Muscle layer of duodenum (tissue), 2 donors: ENCODE measurements at regions not wholly inside any gene's neighbourhood (a gene's known extent, or its start where the extent isn't known, plus 50 kb on each side); places are given as distances from the start of the nearest gene placed in this dataset.

ENCODE experiments used
- H3K27ac ChIP-seq: one replicate; pipeline ENCODE4 v1.7.0; 2013; ENCODE audit warnings: mild to moderate bottlenecking, low read length
- H3K27me3 ChIP-seq: one replicate; pipeline ENCODE4 v1.7.0; 2013; ENCODE audit warnings: low read depth, mild to moderate bottlenecking, control low read depth, low read length
- H3K36me3 ChIP-seq, 2 donors: one replicate each; pipeline ENCODE4 v1.7.0; 2013; ENCODE audit warnings: low read length in 2 of 2, control low read depth in 1 of 2, mild to moderate bottlenecking in 1 of 2; ENCODE audit not compliant: insufficient read depth in 2 of 2, control insufficient read depth in 1 of 2
- H3K4me1 ChIP-seq, 2 donors: one replicate each; pipeline ENCODE4 v1.7.0; 2013; ENCODE audit warnings: low read length in 2 of 2, mild to moderate bottlenecking in 2 of 2, control low read depth in 1 of 2, moderate library complexity in 1 of 2; ENCODE audit not compliant: insufficient read depth in 2 of 2, control insufficient read depth in 1 of 2
- H3K4me3 ChIP-seq, 2 donors: one replicate each; pipeline ENCODE4 v1.7.0; 2013; ENCODE audit warnings: low read length in 2 of 2, low read depth in 1 of 2, mild to moderate bottlenecking in 1 of 2
- H3K9me3 ChIP-seq, 2 donors: one replicate each; pipeline ENCODE4 v1.7.0; 2013; ENCODE audit warnings: low read length in 2 of 2, control low read depth in 1 of 2, mild to moderate bottlenecking in 1 of 2; ENCODE audit not compliant: control insufficient read depth in 1 of 2
- donor health status: healthy.

GRCh38 chr4:111696505-111696904, 448.7 kb upstream of the FAM241A start:
- Histone ChIP-seq H3K27me3 (no peaks in the 10 kb centered on the region), H3K36me3 (no peaks in the 10 kb centered on the region), H3K9me3 (no peaks in the 10 kb centered on the region), H3K4me3 (no peak overlapping the region), H3K4me1 (peaks cover 0 to 15% of the 10 kb centered on the region in 2 donors), H3K27ac (no peak overlapping the region)

GRCh38 chr4:111697176-111697942, 447.9 kb upstream of the FAM241A start:
- Histone ChIP-seq H3K27ac (no peak overlapping the region), H3K36me3 (no peaks in the 10 kb centered on the region), H3K9me3 (no peaks in the 10 kb centered on the region), H3K4me1 (peaks cover 0 to 15% of the 10 kb centered on the region in 2 donors), H3K27me3 (no peaks in the 10 kb centered on the region), H3K4me3 (no peak overlapping the region)

- no peaks in the 10 kb centered on the region for H3K27me3 ChIP-seq
- H3K36me3 ChIP-seq = no peaks in the 10 kb centered on the region
- H3K4me3 ChIP-seq = no peak overlapping the region
- no peaks in the 10 kb centered on the region for H3K9me3 ChIP-seq
- H3K27ac ChIP-seq = no peak overlapping the region
- H3K4me1 ChIP-seq = peaks cover 0 to 15% of the 10 kb centered on the region in 2 donors
Measured at GRCh38 chr4:111698361-111698760, 446.9 kb upstream of the FAM241A start.

DNA sequence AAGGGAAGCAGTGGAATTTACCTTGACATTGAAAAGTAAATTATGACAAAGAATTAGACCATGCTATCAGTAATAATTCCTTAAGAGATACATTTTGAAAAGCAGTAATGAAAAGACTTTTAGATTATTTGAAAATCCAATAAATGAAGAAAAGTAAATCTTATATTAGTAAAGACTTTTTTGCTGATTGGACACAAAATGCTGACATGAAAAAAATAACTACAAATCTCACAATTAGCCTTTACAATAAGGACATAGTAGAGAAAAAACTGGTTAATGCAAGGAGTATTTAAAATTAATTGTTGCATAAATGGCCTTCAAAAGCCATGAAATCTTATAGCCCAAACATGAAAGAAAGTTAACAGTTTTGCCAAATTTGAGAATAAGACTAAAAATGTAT, 446.1 kb upstream of the FAM241A start:
- H3K4me3 ChIP-seq = no peak overlapping the region
- H3K27me3 ChIP-seq = no peaks in the 10 kb centered on the region
- no peaks in the 10 kb centered on the region for H3K36me3 ChIP-seq
- H3K27ac ChIP-seq = no peak overlapping the region
- no peaks in the 10 kb centered on the region for H3K9me3 ChIP-seq
- H3K4me1 ChIP-seq = peaks cover 0 to 10% of the 10 kb centered on the region in 2 donors

DNA sequence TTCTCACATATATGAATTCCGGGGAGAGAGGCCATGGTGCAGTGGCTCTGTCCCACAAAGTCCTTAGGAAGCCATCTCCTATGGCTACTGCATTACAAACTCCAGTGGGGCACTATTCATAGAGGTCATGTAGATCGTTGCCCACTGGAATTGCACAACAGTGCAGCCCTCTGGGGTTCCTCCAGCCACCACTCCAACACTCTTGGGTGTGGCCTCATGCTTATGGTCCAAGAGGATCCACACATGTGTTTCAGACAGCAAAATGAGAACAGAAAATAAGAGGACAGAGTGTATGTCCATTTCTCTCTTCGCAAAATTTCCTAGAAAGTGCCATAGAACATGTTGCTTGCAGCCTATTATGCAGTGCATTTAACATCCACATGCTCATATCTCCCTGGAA, 444.2 kb upstream of the FAM241A start:
- no peak overlapping the region for H3K27ac ChIP-seq
- no peaks in the 10 kb centered on the region for H3K36me3 ChIP-seq
- no peaks in the 10 kb centered on the region for H3K9me3 ChIP-seq
- no peak overlapping the region for H3K4me3 ChIP-seq
- peaks cover 0 to 5% of the 10 kb centered on the region in 2 donors for H3K4me1 ChIP-seq
- H3K27me3 ChIP-seq = no peaks in the 10 kb centered on the region

DNA sequence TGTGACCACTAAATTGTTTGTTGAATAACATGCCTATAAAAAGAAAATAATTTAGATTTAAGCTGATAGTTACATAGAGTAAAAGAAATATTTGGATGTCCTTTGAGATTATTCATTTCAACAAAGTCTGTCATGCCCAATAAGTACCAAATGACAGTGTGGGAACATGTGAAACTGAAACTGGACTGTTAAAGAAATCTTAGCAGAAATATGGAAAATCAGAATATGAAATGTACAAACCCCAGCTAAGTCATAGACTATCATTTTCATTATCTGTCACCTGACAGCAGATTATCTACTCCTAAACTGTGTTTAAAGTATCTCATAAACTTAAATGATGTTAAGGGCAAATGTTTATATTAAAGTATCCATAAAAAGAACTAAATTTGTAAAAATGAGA, 437.8 kb upstream of the FAM241A start:
- Histone ChIP-seq H3K4me1 (no peaks in the 10 kb centered on the region), H3K27ac (no peak overlapping the region), H3K27me3 (no peaks in the 10 kb centered on the region), H3K36me3 (no peaks in the 10 kb centered on the region), H3K9me3 (no peaks in the 10 kb centered on the region), H3K4me3 (no peak overlapping the region)

DNA sequence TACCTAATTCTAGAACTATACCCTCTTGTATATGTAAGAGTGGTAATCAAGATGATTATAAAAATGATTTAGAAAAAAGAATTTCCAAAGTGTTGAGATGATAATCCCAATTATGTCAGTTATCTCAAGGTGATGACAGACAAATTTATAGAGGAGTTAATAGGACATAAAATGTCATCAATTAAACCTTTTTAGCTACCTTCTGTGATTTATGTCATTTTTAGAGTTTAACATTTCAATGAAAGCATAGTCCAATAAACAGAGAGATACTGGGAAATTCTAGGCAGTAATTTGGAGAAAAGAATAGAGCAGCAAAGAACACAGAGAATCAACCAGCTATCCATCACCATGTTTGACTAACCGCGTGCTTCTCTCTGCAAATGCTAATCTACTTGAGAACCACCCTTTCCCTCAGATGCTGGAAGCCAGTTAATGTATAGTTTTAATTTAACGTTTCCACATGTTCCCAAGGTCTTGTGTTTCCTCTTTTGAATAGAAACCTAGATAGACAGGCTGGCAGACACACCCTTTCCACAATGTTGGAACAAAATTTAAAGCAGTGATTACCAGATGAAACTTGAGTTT, 433.1 kb upstream of the FAM241A start:
- Histone ChIP-seq H3K27ac (no peak overlapping the region), H3K36me3 (no peaks in the 10 kb centered on the region), H3K27me3 (no peaks in the 10 kb centered on the region), H3K9me3 (no peaks in the 10 kb centered on the region), H3K4me3 (no peak overlapping the region), H3K4me1 (no peaks in the 10 kb centered on the region)

DNA sequence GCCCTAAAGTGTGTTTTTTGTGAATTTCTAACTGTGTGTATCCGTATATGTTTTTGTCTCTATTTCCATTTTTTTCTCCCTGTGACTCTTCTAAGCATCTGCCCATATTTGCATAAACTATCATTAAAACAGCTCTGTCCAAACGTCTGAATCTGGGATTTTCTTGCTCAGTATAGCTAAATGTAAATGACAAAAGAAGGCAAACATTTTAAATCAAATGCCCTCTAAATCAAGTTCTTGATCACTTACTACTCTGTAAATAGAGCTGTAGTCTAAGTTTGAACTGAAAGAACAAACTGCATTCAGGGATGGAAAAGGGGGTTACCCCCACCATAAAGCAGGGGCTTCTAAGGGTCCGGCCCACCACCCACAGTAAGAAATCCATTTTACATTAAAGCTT, 432.0 kb upstream of the FAM241A start:
- Histone ChIP-seq H3K4me3 (no peak overlapping the region), H3K36me3 (no peaks in the 10 kb centered on the region), H3K27ac (no peak overlapping the region), H3K4me1 (peaks cover 0 to 7% of the 10 kb centered on the region in 2 donors), H3K27me3 (no peaks in the 10 kb centered on the region), H3K9me3 (no peaks in the 10 kb centered on the region)

DNA sequence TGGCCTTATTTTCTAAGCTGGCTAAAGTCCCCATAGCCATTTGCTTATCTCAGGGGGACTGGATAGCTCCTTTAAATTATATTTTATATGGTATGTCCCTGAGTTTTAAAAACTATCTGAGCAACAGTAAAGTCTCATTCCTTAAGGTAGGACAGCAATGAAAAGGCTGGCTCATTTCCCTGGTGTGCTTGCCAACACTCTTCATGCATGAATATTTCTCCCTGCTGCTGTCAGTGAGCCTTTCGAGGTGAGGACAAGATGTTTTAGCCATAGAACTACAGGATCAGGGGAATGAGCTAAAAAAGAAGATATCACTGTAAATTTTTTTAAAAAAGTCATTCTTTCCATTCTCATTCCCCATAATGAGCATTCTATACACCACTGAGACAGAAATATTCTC, 427.3 kb upstream of the FAM241A start:
- Histone ChIP-seq H3K4me1 (peaks cover 0 to 7% of the 10 kb centered on the region in 2 donors), H3K27ac (no peak overlapping the region), H3K4me3 (no peak overlapping the region), H3K27me3 (no peaks in the 10 kb centered on the region), H3K36me3 (no peaks in the 10 kb centered on the region), H3K9me3 (no peaks in the 10 kb centered on the region)

DNA sequence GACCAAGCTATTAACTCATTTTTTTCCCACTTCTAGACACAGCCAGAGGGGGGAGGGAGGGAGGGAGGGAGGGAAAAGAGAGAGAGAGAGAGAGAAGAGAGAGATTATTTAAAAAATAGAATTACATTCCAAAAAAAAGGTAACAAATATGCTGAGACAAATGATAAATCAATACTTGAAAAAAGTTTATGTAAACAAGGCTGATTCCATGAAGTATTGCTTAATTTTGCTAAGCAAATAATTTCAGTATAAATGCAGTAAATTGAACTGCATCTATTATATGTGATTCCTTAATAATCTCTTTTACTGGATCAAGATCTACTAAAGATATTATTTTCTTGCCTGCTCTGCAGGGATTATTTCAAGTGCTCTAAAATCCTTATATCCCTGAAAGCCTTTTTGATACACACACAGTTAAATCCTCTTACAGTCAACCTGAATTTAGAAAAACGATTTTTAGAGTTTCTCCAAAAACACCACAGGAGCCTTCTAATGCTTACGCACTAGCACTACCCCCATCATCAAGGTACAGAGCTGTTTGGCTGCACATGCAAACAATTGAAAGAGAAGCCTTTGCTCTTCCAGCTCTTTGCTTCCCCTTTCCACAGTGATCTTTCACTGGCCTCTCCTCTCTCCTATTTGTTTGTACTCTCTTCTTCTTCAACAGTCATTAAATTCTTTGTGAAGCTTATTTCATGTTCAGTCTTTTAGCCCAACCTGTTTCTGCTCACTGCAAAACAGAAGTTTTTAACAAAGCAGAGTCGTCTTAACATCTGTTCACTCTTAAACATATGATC, 426.3 kb upstream of the FAM241A start:
- no peaks in the 10 kb centered on the region for H3K36me3 ChIP-seq
- H3K27ac ChIP-seq = no peak overlapping the region

GRCh38 chr4:111720866-111721265, 424.4 kb upstream of the FAM241A start:
- Histone ChIP-seq H3K4me1 (peaks cover 0 to 7% of the 10 kb centered on the region in 2 donors), H3K4me3 (no peak overlapping the region), H3K27ac (no peak overlapping the region), H3K27me3 (no peaks in the 10 kb centered on the region), H3K36me3 (no peaks in the 10 kb centered on the region), H3K9me3 (no peaks in the 10 kb centered on the region)

More for the DNA sequence above, 426.3 kb upstream of the FAM241A start:
- H3K4me1 ChIP-seq = peaks cover 0 to 7% of the 10 kb centered on the region in 2 donors
- no peaks in the 10 kb centered on the region for H3K27me3 ChIP-seq
- H3K4me3 ChIP-seq = no peak overlapping the region
- no peaks in the 10 kb centered on the region for H3K9me3 ChIP-seq
